LNCAP (cell line): ENCODE measurements at regions not wholly inside any gene's neighbourhood (a gene's known extent, or its start where the extent isn't known, plus 50 kb on each side); places are given as distances from the start of the nearest gene placed in this dataset.

Experiments used
- TF ChIP-seq, protein P1 (sequence below): fragments of 450-650 bp; IDR thresholded peaks from 2 replicates; pipeline ENCODE4 v1.5.1; 2017; ENCODE audit warnings: mild to moderate bottlenecking

GRCh38 chr2:128455721-128456050 lies 137.0 kb upstream of the HS6ST1 start:
- TF ChIP-seq, protein P1, sequence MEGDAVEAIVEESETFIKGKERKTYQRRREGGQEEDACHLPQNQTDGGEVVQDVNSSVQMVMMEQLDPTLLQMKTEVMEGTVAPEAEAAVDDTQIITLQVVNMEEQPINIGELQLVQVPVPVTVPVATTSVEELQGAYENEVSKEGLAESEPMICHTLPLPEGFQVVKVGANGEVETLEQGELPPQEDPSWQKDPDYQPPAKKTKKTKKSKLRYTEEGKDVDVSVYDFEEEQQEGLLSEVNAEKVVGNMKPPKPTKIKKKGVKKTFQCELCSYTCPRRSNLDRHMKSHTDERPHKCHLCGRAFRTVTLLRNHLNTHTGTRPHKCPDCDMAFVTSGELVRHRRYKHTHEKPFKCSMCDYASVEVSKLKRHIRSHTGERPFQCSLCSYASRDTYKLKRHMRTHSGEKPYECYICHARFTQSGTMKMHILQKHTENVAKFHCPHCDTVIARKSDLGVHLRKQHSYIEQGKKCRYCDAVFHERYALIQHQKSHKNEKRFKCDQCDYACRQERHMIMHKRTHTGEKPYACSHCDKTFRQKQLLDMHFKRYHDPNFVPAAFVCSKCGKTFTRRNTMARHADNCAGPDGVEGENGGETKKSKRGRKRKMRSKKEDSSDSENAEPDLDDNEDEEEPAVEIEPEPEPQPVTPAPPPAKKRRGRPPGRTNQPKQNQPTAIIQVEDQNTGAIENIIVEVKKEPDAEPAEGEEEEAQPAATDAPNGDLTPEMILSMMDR, result no peak

GRCh38 chr2:128456281-128456680 lies 137.6 kb upstream of the HS6ST1 start:
- TF ChIP-seq, protein P1, result no peak

DNA sequence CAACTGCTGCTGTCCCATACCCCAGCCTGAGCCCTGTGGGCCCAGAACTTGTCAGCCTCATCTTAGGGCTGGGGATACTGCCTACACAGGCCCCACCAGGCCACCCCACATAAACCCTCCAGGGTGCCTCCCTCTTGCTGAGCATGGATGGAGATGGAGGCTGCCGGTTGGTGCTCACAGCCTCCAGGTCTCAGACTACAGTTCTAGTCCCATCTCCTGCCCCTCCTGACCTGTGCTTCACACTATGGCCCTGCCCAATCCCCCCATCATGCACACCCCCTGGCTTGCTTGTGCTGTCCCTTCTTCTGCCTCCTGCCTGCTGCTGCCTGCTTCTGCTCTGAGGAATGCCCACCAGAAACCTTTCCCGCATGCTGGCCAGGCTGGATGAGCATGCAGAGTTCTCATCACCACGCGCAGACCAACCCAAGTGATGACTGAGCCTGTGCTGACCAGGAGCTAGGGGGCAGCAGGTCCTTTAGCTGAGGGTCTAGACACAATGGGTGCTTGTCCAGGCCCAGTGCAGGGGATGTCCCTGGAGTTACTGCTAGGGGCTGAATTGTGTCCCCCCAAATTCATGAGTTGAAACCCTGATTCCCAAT lies 138.4 kb upstream of the HS6ST1 start:
- TF ChIP-seq, protein P1, result no peak

GRCh38 chr2:128457716-128458115 lies 139.0 kb upstream of the HS6ST1 start:
- TF ChIP-seq, protein P1, result no peak

- TF ChIP-seq, protein P1, result no peak
These were observed 139.8 kb upstream of the HS6ST1 start for GRCh38 chr2:128458505-128458904.

- TF ChIP-seq, protein P1, result no peak
These were observed 145.8 kb upstream of the HS6ST1 start for GRCh38 chr2:128464456-128464855.

- TF ChIP-seq, protein P1, result no peak
These were observed 146.8 kb upstream of the HS6ST1 start for GRCh38 chr2:128465246-128466170.
